SK-N-SH treated with all-trans-retinoic acid at 6 μM for 48 hours (cell line): ENCODE measurements at regions not wholly inside any gene's neighbourhood (a gene's known extent, or its start where the extent isn't known, plus 50 kb on each side); places are given as distances from the start of the nearest gene placed in this dataset.

ENCODE experiments used
- ARNTL ChIP-seq: fragments of 450-650 bp; formaldehyde crosslinking; IDR thresholded peaks from 2 replicates; pipeline ENCODE4 v1.5.0; 2020; ENCODE audit warnings: low read depth, mild to moderate bottlenecking, moderate library complexity, borderline replicate concordance
- BACH2 ChIP-seq: fragments of 250-450 bp; sonication (Bioruptor Pico); IDR thresholded peaks from 2 replicates; pipeline ENCODE4 v1.9.0; 2021; ENCODE audit warnings: mild to moderate bottlenecking, borderline replicate concordance
- CREB5 ChIP-seq: fragments of 250-450 bp; sonication (Bioruptor Pico); IDR thresholded peaks from 2 replicates; pipeline ENCODE4 v1.5.1; 2020; ENCODE audit warnings: low read depth, mild to moderate bottlenecking, moderate library complexity
- ESRRG ChIP-seq: fragments of 250-450 bp; sonication (Bioruptor Pico); IDR thresholded peaks from 2 replicates; pipeline ENCODE4 v1.6.1; 2021; ENCODE audit warnings: mild to moderate bottlenecking
- RARB ChIP-seq: fragments of 250-450 bp; sonication (Bioruptor Pico); IDR thresholded peaks from 2 replicates; pipeline ENCODE4 v1.8.0; 2021; ENCODE audit warnings: mild to moderate bottlenecking, moderate library complexity
- TCF4 ChIP-seq: fragments of 250-450 bp; sonication (Bioruptor Pico); IDR thresholded peaks from 2 replicates; pipeline ENCODE4 v1.8.0; 2021; ENCODE audit warnings: mild to moderate bottlenecking, moderate library complexity, borderline replicate concordance
- ZFP3 ChIP-seq: fragments of 250-450 bp; sonication (Bioruptor Pico); IDR thresholded peaks from 2 replicates; pipeline ENCODE4 v1.5.0; 2020; ENCODE audit warnings: mild to moderate bottlenecking, moderate library complexity
- ZFP30 ChIP-seq: fragments of 450-650 bp; formaldehyde crosslinking; IDR thresholded peaks from 2 replicates; pipeline ENCODE4 v1.5.0; 2022; ENCODE audit warnings: mild to moderate bottlenecking, moderate library complexity

GRCh38 chr9:29039258-29039657 is 1466.0 kb upstream of the C9orf72 start:
- no peak for TF ChIP-seq ZFP30
- TF ChIP-seq BACH2 (CRISPR knock-in tag): no peak
- TF ChIP-seq ZFP3: no peak
- no peak for TF ChIP-seq ARNTL (CRISPR knock-in tag)
- TF ChIP-seq RARB (CRISPR knock-in tag): no peak
- TF ChIP-seq TCF4: no peak
- no peak for TF ChIP-seq ESRRG (CRISPR knock-in tag)
- no peak for TF ChIP-seq CREB5
